ENCODE measurements at regions not wholly inside any gene's neighbourhood (a gene's known extent, or its start where the extent isn't known, plus 50 kb on each side); places are given as distances from the start of the nearest gene placed in this dataset.

DNA sequence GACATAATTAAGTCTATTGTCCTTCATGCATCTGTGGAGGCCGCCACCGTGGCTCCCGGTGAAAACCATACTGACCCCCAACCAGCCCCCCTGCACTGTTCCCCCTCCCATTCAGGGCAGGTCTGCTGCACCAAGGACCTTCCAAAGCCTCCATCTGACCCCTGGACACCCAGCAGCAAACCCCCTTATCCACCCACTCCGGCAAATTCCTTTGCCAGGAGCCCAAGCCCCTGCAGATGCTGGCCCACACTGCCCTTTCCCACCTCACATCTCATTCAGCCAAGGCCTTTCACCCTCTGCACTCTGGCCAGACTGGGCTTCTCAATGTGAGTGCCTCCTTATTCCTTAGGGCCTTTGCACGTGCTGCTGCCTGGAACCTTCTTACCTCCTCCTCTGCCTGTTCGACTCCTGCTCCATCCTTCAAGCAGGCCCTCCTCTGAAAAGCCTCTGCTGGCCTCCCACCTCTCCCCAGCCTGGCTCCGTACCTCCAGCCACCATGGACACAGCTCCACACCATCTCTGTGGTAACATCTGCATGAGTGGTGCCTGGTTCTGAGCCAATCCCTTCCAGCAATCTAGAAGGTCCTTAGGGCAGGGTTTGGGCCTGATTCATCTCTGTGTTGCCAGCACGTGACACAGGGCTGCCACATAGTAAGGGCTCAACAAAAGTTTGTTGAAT, 230.7 kb downstream of the BCL11B start (continued):
- TF ChIP-seq, protein P1, sequence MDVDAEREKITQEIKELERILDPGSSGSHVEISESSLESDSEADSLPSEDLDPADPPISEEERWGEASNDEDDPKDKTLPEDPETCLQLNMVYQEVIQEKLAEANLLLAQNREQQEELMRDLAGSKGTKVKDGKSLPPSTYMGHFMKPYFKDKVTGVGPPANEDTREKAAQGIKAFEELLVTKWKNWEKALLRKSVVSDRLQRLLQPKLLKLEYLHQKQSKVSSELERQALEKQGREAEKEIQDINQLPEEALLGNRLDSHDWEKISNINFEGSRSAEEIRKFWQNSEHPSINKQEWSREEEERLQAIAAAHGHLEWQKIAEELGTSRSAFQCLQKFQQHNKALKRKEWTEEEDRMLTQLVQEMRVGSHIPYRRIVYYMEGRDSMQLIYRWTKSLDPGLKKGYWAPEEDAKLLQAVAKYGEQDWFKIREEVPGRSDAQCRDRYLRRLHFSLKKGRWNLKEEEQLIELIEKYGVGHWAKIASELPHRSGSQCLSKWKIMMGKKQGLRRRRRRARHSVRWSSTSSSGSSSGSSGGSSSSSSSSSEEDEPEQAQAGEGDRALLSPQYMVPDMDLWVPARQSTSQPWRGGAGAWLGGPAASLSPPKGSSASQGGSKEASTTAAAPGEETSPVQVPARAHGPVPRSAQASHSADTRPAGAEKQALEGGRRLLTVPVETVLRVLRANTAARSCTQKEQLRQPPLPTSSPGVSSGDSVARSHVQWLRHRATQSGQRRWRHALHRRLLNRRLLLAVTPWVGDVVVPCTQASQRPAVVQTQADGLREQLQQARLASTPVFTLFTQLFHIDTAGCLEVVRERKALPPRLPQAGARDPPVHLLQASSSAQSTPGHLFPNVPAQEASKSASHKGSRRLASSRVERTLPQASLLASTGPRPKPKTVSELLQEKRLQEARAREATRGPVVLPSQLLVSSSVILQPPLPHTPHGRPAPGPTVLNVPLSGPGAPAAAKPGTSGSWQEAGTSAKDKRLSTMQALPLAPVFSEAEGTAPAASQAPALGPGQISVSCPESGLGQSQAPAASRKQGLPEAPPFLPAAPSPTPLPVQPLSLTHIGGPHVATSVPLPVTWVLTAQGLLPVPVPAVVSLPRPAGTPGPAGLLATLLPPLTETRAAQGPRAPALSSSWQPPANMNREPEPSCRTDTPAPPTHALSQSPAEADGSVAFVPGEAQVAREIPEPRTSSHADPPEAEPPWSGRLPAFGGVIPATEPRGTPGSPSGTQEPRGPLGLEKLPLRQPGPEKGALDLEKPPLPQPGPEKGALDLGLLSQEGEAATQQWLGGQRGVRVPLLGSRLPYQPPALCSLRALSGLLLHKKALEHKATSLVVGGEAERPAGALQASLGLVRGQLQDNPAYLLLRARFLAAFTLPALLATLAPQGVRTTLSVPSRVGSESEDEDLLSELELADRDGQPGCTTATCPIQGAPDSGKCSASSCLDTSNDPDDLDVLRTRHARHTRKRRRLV (CRISPR knock-in tag; IDR thresholded peaks at IDR 0.05) = no peak
- TF ChIP-seq, protein P2, sequence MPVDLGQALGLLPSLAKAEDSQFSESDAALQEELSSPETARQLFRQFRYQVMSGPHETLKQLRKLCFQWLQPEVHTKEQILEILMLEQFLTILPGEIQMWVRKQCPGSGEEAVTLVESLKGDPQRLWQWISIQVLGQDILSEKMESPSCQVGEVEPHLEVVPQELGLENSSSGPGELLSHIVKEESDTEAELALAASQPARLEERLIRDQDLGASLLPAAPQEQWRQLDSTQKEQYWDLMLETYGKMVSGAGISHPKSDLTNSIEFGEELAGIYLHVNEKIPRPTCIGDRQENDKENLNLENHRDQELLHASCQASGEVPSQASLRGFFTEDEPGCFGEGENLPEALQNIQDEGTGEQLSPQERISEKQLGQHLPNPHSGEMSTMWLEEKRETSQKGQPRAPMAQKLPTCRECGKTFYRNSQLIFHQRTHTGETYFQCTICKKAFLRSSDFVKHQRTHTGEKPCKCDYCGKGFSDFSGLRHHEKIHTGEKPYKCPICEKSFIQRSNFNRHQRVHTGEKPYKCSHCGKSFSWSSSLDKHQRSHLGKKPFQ (CRISPR knock-in tag; IDR thresholded peaks at IDR 0.05; ENCODE audit: insufficient replicate concordance) = no peak

DNA sequence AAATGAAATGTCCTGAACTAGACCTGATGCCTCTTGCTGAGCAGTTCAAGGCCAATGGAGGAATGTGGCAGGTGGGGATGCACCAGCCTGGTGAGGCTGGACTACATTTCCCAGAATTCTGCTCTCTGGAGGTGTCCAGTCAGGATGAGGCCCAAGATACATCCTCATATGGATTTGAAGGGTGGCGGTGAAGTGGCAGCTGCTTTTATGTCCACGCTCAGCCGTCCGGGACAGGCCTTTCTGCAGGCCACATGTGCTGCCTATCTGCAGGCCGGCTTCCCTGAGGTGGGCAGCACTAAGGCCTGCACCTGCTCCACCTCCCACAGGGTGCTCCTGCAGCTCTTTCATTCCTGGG, 230.2 kb downstream of the BCL11B start:
- ATAC-seq = no peak; the same call in 2 of the 3 replicates
- Histone ChIP-seq H3K4me1 (ENCODE audit: insufficient read depth, low read length) (no peaks in the 10 kb centered on the region), H3K27ac (ENCODE audit: extremely low read length, insufficient read depth, low read length) (no peak overlapping the region), H3K79me2 (ENCODE audit: insufficient read depth, low read length) (no peaks in the 10 kb centered on the region), H2AFZ (ENCODE audit: low read length) (no peak overlapping the region), H3K4me2 (ENCODE audit: low read depth, low read length) (no peak overlapping the region), H3K36me3 (replicated peaks in 1 of 2; ENCODE audit: control insufficient read depth in 1 of 2, insufficient read depth in 2 of 2, low read length in 2 of 2) (no peaks in the 10 kb centered on the region), H3K27me3 (ENCODE audit: control insufficient read depth in 1 of 2, insufficient read depth in 2 of 2, low read length in 2 of 2) (peaks cover 0 to 13% of the 10 kb centered on the region in 2 experiments; a peak in 2 of 5 replicates), H3K9me3 (ENCODE audit: low read length) (no peaks in the 10 kb centered on the region), H4K20me1 (ENCODE audit: insufficient read depth, low read length) (no peaks in the 10 kb centered on the region), H3K4me3 (replicated peaks in 1 of 3; ENCODE audit: insufficient read depth in 1 of 3, low read depth in 2 of 3, low read length in 3 of 3) (no peak overlapping the region), H3K9ac (ENCODE audit: insufficient read depth, low read depth, low read length) (no peak overlapping the region)
- intact Hi-C loops (cut with micrococcal nuclease; ENCODE audit: unreplicated experiment) = no loop called here
- ChIA-PET CTCF (ENCODE audit: low intra/inter-chr PET ratio, low total read pairs) (no interaction called here), POLR2A (no interaction called here)
- in situ Hi-C loops (cut with HindIII; ENCODE audit: extremely low pct_ligation_motif_present, low pct_unique_long_range_greater_than_20kb) = no loop called here
- no peak for TF ChIP-seq SSRP1 (CRISPR knock-in tag; IDR thresholded peaks at IDR 0.05)
- peak; percentile 57 for TF ChIP-seq ZNF143 (CRISPR knock-in tag; IDR thresholded peaks at IDR 0.05)
- peak; percentile 68 for TF ChIP-seq THAP11 (CRISPR knock-in tag; IDR thresholded peaks at IDR 0.05)
- TF ChIP-seq MYPOP (CRISPR knock-in tag; IDR thresholded peaks at IDR 0.05) = no peak
- no peak for TF ChIP-seq HBP1 (CRISPR knock-in tag; IDR thresholded peaks at IDR 0.05; ENCODE audit: low read depth)
- no peak for TF ChIP-seq SATB2 (CRISPR knock-in tag; IDR thresholded peaks at IDR 0.05)
- no peak for TF ChIP-seq ZNF124 (CRISPR knock-in tag; IDR thresholded peaks at IDR 0.05)
- TF ChIP-seq, protein P3, sequence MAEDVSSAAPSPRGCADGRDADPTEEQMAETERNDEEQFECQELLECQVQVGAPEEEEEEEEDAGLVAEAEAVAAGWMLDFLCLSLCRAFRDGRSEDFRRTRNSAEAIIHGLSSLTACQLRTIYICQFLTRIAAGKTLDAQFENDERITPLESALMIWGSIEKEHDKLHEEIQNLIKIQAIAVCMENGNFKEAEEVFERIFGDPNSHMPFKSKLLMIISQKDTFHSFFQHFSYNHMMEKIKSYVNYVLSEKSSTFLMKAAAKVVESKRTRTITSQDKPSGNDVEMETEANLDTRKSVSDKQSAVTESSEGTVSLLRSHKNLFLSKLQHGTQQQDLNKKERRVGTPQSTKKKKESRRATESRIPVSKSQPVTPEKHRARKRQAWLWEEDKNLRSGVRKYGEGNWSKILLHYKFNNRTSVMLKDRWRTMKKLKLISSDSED (CRISPR knock-in tag; IDR thresholded peaks at IDR 0.05) = no peak
- no TSS peak for BruUV-seq (replicated peaks)
- DNase-seq (ENCODE audit: low spot score) = no peak
- no peak for FAIRE-seq
- 56% methylated on average over 4 of the region's 5 CpGs for WGBS (ENCODE audit: low lambda C conversion rate)

All from HepG2 (cell line).